IPS-15b (cell line): ENCODE measurements at regions not wholly inside any gene's neighbourhood (a gene's known extent, or its start where the extent isn't known, plus 50 kb on each side); places are given as distances from the start of the nearest gene placed in this dataset.
"Not testable (repeated sequence)": the region's sequence is repeated elsewhere in the genome, so short reads cannot be mapped to it uniquely, and the experiment has no call there.

Experiments
- H3K27me3 ChIP-seq: one replicate; pipeline ENCODE4 v1.6.1; 2013; ENCODE audit warnings: low read length; ENCODE audit not compliant: control insufficient read depth, insufficient read depth
- H3K36me3 ChIP-seq: one replicate; pipeline ENCODE4 v1.6.1; 2013; ENCODE audit warnings: low read length; ENCODE audit not compliant: control insufficient read depth, insufficient read depth
- H3K4me1 ChIP-seq: one replicate; pipeline ENCODE4 v1.6.1; 2013; ENCODE audit warnings: mild to moderate bottlenecking, low read length; ENCODE audit not compliant: control insufficient read depth, insufficient read depth
- H3K4me3 ChIP-seq: one replicate; pipeline ENCODE4 v1.5.1; 2013; ENCODE audit warnings: low read depth, low read length
- H3K9ac ChIP-seq: one replicate; pipeline ENCODE4 v1.6.1; 2013; ENCODE audit warnings: low read depth, mild to moderate bottlenecking, low read length
- H3K9me3 ChIP-seq: one replicate; pipeline ENCODE4 v1.6.1; 2013; ENCODE audit warnings: mild to moderate bottlenecking, low read length; ENCODE audit not compliant: control insufficient read depth, insufficient read depth

DNA sequence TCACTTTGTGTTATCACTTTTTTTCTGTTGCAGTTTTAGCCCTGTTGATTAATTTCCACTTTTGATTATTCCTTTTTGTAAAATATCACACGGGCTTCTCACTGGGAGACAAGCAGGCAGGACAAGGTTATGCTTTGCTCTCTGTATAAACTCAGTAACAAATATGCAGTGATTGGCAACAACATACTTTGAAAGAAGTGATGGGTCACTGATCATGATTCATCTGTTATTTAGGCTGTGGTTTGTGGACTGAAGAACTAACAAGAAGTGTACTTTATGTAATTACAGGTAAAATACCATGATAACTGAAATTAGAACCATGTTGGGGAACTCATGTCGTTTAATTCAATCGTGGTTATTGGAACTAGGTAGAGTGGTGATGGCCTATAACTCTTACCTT is 62.1 kb upstream of the ABI1 start:
- not testable (repeated sequence) for H3K4me1 ChIP-seq, H3K4me3 ChIP-seq, H3K36me3 ChIP-seq, H3K9me3 ChIP-seq, H3K27me3 ChIP-seq, H3K9ac ChIP-seq

DNA sequence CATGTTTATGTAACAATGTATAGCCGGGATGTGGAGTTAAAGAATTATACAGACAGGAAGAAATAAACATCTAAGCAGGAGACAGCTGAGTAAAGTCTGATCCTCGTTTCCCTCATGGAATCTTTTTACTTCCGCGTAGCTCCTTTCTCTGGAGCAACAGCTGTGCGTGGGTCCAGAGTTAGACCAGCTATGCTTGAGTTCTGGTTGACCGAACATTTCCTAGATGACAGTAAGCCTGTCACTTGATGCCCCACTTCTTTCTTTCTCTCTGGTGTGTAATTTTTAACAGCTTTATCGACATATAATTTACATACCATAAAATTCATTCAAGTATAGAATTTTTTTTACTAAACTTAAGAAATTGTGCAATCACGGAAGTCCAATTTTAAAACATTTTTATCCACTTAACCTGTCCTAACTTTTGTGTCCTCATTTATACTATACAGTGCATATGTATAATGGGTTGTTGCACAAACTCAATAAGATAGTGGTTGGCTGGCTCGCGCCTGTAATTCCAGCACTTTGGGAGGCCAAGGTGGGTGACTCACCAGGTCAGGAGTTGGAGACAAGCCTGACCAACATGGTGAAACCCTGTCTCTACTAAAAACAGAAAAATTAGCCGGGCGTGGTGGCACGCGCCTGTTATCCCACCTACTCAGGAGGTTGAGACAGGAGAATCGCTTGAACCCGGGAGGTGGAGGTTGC is 58.5 kb upstream of the ABI1 start:
- not testable (repeated sequence) for H3K36me3 ChIP-seq, H3K9me3 ChIP-seq, H3K4me1 ChIP-seq, H3K9ac ChIP-seq, H3K4me3 ChIP-seq, H3K27me3 ChIP-seq

DNA sequence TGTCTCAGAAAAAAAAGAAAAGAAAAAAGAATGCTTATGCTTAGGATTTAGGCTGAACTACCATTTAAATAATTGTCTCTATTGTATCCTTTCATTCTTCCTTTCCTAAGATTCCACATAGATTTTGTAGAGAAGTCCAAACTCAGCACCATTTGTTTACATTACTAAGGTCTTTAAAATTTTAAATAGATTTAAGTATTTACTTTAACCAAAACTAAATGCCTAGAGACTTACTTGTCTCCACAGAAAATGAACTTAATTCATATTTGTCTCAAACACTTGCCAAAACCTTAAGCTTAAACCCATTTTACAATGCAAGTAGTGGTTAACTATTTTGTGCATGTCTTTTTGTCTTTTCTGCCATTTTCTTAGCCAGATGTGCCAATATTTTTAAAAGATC is 54.1 kb upstream of the ABI1 start:
- H3K27me3 ChIP-seq = no peaks in the 10 kb centered on the region
- no peak overlapping the region for H3K4me3 ChIP-seq
- no peak overlapping the region for H3K9ac ChIP-seq
- no peaks in the 10 kb centered on the region for H3K36me3 ChIP-seq
- H3K4me1 ChIP-seq = no peaks in the 10 kb centered on the region
- no peaks in the 10 kb centered on the region for H3K9me3 ChIP-seq

DNA sequence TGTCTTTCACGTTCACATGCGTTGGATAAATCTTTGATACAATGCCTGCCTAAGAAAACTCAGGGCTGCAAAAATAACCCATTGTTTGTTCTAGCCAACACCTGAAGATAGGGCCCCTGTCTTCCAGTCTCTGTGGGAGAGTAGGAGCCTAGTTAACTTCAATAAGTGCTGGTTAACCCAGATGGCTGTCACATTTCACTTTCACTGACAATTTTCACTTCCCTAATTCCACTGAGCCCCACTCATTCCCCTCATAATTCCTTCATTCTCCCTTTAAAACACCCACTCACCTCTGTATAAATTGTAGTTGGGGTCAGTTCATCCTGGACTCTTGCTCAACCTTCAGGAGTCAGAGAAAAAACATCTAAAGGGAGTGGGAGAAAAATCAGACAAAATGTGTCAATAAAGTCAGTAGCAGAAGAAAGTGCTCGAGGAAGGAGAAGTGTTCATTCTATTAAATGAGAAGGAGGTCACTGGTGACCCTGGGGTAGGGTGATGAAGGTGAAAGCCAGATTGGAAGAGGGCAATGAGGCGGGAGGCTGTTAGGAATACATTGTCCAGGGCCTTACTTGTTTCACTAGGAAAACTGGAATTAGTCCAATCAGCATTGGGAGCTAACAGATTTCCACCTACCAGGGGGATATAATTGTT is 51.2 kb upstream of the ABI1 start:
- H3K36me3 ChIP-seq = no peaks in the 10 kb centered on the region
- no peak overlapping the region for H3K4me3 ChIP-seq
- H3K4me1 ChIP-seq = no peaks in the 10 kb centered on the region
- no peaks in the 10 kb centered on the region for H3K27me3 ChIP-seq
- H3K9me3 ChIP-seq = no peaks in the 10 kb centered on the region
- H3K9ac ChIP-seq = no peak overlapping the region
